ENCODE measurements at regions not wholly inside any gene's neighbourhood (a gene's known extent, or its start where the extent isn't known, plus 50 kb on each side); places are given as distances from the start of the nearest gene placed in this dataset.

- TF ChIP-seq CTCF (conservative IDR thresholded peaks at IDR 0.05) = no peak
Observed at GRCh38 chr13:73635166-73635787, 498.9 kb downstream of the KLF12 start.

GRCh38 chr13:73633817-73634460 is 500.3 kb downstream of the KLF12 start:
- no peak for TF ChIP-seq CTCF (conservative IDR thresholded peaks at IDR 0.05)
- H3K27ac ChIP-seq = no peak overlapping the region

More at GRCh38 chr13:73635166-73635787, 498.9 kb downstream of the KLF12 start:
- H3K27ac ChIP-seq = no peak overlapping the region

DNA sequence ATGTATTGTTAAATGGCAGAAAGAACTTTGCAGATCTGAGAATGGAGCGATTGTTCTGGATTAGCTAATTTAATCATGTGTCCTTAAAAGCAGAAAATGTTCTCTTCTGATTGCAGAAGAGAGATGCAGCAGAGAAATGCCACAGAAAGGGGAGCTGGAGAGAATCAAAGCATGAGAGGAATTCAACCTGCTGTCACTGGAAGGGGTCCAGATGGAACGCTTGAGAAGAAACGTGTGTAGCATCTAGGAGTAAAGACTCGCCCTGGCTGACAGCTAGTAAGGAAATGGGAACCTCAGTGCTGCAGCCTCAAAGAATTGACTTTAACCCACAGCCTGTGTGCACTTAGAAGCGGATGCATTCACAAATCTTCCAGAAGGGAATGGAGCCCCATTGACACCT is 502.8 kb downstream of the KLF12 start:
- no peak for TF ChIP-seq CTCF (conservative IDR thresholded peaks at IDR 0.05)
- no peak overlapping the region for H3K27ac ChIP-seq

- H3K27ac ChIP-seq = no peak overlapping the region
- TF ChIP-seq CTCF (conservative IDR thresholded peaks at IDR 0.05) = no peak
Observed at GRCh38 chr13:73625562-73626339, 508.5 kb downstream of the KLF12 start.

DNA sequence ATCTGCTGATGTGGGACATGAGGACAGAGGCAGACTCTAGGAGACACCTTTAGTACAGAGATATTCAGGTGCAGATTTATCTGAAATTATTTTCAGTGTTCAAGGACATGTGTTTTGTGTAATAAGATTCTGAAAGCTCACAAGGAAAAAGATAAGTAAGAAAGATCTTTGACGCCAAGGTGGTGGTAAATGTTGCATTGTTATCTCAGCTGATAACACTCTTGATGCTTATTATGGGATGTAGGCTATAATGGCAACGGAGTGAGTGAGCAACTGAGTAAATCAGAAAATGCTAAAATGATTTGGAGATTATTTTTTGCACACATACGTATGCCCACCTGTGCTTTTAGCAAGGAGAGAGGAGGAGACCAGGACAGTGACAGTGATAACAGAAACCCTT is 510.9 kb downstream of the KLF12 start:
- no peak for TF ChIP-seq CTCF (conservative IDR thresholded peaks at IDR 0.05)
- no peak overlapping the region for H3K27ac ChIP-seq

DNA sequence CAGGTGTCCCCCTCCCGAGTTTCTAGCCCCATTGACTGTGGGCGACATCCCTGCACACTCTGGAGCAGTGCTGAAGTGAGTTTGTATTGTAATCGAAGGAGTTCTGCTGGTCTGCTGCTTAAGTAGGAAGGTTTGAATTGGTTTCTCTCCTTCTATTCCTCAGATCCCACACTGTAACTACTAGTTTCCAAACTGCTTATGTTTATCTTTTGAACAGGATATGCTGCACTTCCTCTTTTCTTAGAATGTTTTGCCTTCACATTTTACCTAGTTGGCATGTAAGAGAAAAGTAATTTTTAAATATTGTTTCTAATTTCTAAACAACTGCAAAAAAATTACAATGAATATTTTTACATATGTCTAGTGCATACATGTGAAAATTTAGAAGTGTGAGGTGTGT is 511.8 kb downstream of the KLF12 start:
- no peak overlapping the region for H3K27ac ChIP-seq
- TF ChIP-seq CTCF (conservative IDR thresholded peaks at IDR 0.05) = no peak

GRCh38 chr13:73618275-73618865 is 515.8 kb downstream of the KLF12 start:
- H3K27ac ChIP-seq = no peak overlapping the region
- no peak for TF ChIP-seq CTCF (conservative IDR thresholded peaks at IDR 0.05)
